BE2C (cell line): ENCODE measurements at regions not wholly inside any gene's neighbourhood (a gene's known extent, or its start where the extent isn't known, plus 50 kb on each side); places are given as distances from the start of the nearest gene placed in this dataset.

Experiments used
- DNase-seq: peaks from one replicate; pipeline ENCODE4 v3.0.0-alpha.2; 2020
- H3K27me3 ChIP-seq: fragments of 250-450 bp; sonication (Bioruptor Pico); 2 replicates; pipeline ENCODE4 v1.5.1; 2020; ENCODE audit warnings: mild to moderate bottlenecking
- H3K36me3 ChIP-seq: fragments of 250-450 bp; sonication (Bioruptor Pico); 2 replicates; pipeline ENCODE4 v1.5.1; 2020; ENCODE audit warnings: mild to moderate bottlenecking
- H3K4me1 ChIP-seq: fragments of 250-450 bp; sonication (Bioruptor Pico); 2 replicates; pipeline ENCODE4 v1.5.1; 2020
- H3K4me3 ChIP-seq: 2 replicates; pipeline ENCODE4 v1.5.1; 2011; ENCODE audit warnings: low read depth, low read length
- H3K9me3 ChIP-seq: fragments of 250-450 bp; sonication (Bioruptor Pico); 2 replicates; pipeline ENCODE4 v1.5.1; 2020
- TF ChIP-seq, protein P1 (sequence below): IDR thresholded peaks from 2 replicates; pipeline ENCODE4 v1.5.1; 2012; ENCODE audit warnings: mild to moderate bottlenecking, low read depth, low read length

DNA sequence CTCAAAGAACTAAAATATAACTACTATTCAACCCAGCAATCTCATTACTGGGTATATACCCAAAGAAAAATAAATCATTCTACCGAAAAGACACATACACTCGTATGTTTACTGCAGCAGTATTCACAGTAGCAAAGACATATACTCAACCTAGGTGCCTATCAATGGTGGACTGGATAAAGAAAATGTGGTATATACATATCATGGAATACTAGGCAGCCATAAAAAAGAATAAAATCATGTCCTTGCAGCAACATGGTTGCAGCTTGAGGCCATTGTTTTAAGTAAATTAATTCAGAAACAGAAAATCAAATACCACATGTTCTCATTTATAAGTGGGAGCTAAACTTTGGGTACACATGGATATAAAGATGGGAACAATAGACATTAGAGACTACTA is 266.2 kb upstream of the POU3F1 start:
- no peak for DNase-seq
- no peaks in the 10 kb centered on the region for H3K36me3 ChIP-seq
- H3K4me1 ChIP-seq: no peaks in the 10 kb centered on the region; the same call in 1 of the 2 replicates
- no peak overlapping the region for H3K4me3 ChIP-seq
- no peaks in the 10 kb centered on the region for H3K27me3 ChIP-seq
- no peaks in the 10 kb centered on the region for H3K9me3 ChIP-seq
- TF ChIP-seq, protein P1, sequence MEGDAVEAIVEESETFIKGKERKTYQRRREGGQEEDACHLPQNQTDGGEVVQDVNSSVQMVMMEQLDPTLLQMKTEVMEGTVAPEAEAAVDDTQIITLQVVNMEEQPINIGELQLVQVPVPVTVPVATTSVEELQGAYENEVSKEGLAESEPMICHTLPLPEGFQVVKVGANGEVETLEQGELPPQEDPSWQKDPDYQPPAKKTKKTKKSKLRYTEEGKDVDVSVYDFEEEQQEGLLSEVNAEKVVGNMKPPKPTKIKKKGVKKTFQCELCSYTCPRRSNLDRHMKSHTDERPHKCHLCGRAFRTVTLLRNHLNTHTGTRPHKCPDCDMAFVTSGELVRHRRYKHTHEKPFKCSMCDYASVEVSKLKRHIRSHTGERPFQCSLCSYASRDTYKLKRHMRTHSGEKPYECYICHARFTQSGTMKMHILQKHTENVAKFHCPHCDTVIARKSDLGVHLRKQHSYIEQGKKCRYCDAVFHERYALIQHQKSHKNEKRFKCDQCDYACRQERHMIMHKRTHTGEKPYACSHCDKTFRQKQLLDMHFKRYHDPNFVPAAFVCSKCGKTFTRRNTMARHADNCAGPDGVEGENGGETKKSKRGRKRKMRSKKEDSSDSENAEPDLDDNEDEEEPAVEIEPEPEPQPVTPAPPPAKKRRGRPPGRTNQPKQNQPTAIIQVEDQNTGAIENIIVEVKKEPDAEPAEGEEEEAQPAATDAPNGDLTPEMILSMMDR: no peak

DNA sequence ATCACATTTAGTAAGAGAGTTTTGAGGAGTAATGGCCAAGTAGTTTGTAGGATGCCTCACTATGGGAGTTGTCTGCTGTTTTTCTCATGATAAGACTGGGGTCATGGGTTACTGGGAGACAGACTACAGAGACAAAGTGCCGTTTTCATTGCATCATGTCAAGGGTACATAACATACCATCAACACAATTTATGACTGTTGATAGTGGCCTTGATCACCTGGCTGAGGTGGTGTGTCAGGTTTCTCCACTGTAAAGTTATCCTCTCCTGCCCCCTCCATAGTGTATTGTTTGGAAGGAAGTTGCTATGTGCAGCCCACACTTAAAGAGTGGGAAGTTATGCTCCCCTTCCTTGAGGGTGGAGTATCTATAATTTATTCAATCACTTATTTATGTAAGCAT is 263.5 kb upstream of the POU3F1 start:
- H3K4me3 ChIP-seq: no peak overlapping the region
- no peak for DNase-seq
- no peaks in the 10 kb centered on the region for H3K36me3 ChIP-seq
- H3K27me3 ChIP-seq: no peaks in the 10 kb centered on the region
- TF ChIP-seq, protein P1: no peak
- no peaks in the 10 kb centered on the region for H3K9me3 ChIP-seq
- no peaks in the 10 kb centered on the region; the same call in 1 of the 2 replicates for H3K4me1 ChIP-seq

DNA sequence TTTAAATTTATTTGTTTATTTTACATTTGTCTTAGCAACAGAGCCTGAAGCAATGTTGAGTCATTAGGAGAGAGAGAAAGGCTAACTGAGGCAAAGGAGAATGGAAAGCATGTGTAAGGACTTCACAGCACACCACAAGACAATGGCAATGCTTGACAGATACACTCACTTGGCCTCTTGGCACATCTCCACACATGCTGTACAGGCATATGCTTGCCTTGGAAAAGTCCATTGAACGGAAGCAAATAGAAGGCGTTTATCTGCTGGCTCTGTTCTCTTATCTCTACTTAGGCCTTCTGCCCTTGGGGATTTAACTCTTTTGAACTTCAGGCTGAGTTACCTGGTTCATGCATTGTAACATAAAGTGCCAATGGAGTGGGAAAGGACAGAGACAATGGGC is 262.2 kb upstream of the POU3F1 start:
- TF ChIP-seq, protein P1: no peak
- no peaks in the 10 kb centered on the region; the same call in 1 of the 2 replicates for H3K4me1 ChIP-seq
- no peaks in the 10 kb centered on the region for H3K9me3 ChIP-seq
- DNase-seq: peak; percentile 57
- no peaks in the 10 kb centered on the region for H3K36me3 ChIP-seq
- H3K4me3 ChIP-seq: no peak overlapping the region
- H3K27me3 ChIP-seq: no peaks in the 10 kb centered on the region

DNA sequence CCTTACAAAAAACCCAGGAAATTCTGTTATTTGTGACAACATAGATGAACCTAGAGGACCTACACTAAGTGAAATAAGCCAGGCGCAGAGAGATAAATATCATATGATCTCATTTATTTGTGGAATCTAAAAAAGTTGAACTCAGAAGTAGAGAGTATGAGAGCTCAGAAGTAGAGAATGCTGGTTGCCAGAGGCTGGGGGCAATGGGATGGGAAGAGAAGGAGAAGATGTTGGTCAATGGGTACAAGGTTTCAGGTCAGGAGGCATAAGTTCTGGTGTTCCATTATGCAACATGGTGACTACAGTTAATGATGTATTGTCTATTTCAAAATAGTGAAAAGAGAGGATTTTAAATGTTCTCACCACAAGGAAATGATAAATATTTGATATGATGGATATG is 259.1 kb upstream of the POU3F1 start:
- H3K4me3 ChIP-seq: no peak overlapping the region
- no peaks in the 10 kb centered on the region for H3K27me3 ChIP-seq
- TF ChIP-seq, protein P1: no peak
- no peaks in the 10 kb centered on the region for H3K9me3 ChIP-seq
- no peaks in the 10 kb centered on the region for H3K36me3 ChIP-seq
- DNase-seq: no peak
- H3K4me1 ChIP-seq: no peaks in the 10 kb centered on the region; the same call in 1 of the 2 replicates

DNA sequence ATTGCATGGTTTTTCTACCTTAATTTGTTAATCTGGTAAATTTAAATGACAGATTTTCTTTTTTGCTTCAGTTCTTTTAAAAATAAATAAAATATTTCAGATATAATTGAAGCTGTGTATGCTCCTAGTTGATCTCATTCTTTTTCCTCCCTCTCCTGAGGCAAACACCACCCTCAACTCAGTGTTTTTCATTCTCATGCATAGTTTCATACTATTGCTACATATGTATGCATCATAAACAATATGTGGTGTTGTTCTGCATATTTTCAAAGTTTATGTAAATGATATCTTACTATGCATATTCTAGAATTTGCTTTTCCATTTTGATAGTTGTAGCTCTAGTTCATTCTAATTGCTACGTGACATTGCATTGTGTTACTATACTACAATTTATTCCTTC is 257.2 kb upstream of the POU3F1 start:
- Histone ChIP-seq H3K4me3 (no peak overlapping the region), H3K27me3 (no peaks in the 10 kb centered on the region), H3K9me3 (no peaks in the 10 kb centered on the region), H3K36me3 (no peaks in the 10 kb centered on the region), H3K4me1 (no peaks in the 10 kb centered on the region; the same call in 1 of the 2 replicates)
- TF ChIP-seq, protein P1: no peak
- DNase-seq: no peak

DNA sequence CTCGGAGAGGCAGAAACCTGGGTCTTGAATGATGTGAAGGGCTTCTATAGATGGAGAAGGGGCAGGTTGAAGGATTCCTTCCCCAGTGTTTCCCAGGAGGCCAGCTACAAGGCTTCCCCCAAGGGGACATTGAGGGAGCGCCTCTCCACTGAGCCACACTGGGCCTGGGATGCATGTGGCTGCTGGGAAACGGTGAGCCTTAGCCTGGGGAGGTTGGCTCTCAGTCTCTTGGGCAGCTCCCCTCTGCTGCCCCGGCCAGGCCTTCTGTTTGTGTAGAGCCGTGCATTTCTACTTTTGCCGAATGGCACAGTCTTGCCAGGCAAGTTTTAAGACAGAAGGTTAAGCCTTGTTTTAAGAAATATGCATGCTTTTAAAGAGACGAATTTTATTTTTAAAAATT is 254.4 kb upstream of the POU3F1 start:
- H3K4me1 ChIP-seq: no peaks in the 10 kb centered on the region
- TF ChIP-seq, protein P1: no peak

More for the DNA sequence above, 254.4 kb upstream of the POU3F1 start:
- H3K4me3 ChIP-seq: no peak overlapping the region
- no peaks in the 10 kb centered on the region for H3K27me3 ChIP-seq
- DNase-seq: no peak
- no peaks in the 10 kb centered on the region for H3K9me3 ChIP-seq
- H3K36me3 ChIP-seq: no peaks in the 10 kb centered on the region
